ENCODE measurements at regions not wholly inside any gene's neighbourhood (a gene's known extent, or its start where the extent isn't known, plus 50 kb on each side); places are given as distances from the start of the nearest gene placed in this dataset.
"Not testable (repeated sequence)": the region's sequence is repeated elsewhere in the genome, so short reads cannot be mapped to it uniquely, and the experiment has no call there.

- no peak for DNase-seq
Measured at GRCh38 chr13:60887711-60888110, 490.7 kb downstream of the TDRD3 start.

- DNase-seq, result no peak
Measured at GRCh38 chr13:60881507-60881906, 484.5 kb downstream of the TDRD3 start.

- no peak for DNase-seq
Measured at GRCh38 chr13:60873116-60873515, 476.1 kb downstream of the TDRD3 start.

- no peak for DNase-seq
Measured at GRCh38 chr13:60869941-60870613, 473.1 kb downstream of the TDRD3 start.

GRCh38 chr13:60869225-60869624 lies 472.2 kb downstream of the TDRD3 start:
- no peak for DNase-seq

GRCh38 chr13:60862036-60862435 lies 465.0 kb downstream of the TDRD3 start:
- no peak for DNase-seq

- DNase-seq, result no peak
Measured at GRCh38 chr13:60857698-60858097, 460.7 kb downstream of the TDRD3 start.

GRCh38 chr13:60852886-60853285 lies 455.9 kb downstream of the TDRD3 start:
- DNase-seq, result no peak

GRCh38 chr13:60851378-60851777 lies 454.4 kb downstream of the TDRD3 start:
- DNase-seq, result no peak

- DNase-seq, result no peak
Measured at GRCh38 chr13:60850526-60850925, 453.5 kb downstream of the TDRD3 start.

GRCh38 chr13:60838581-60838980 lies 441.6 kb downstream of the TDRD3 start:
- DNase-seq, result no peak

- DNase-seq, result no peak
Measured at GRCh38 chr13:60837806-60838205, 440.8 kb downstream of the TDRD3 start.

- DNase-seq, result no peak
Measured at GRCh38 chr13:60836821-60837220, 439.8 kb downstream of the TDRD3 start.

GRCh38 chr13:60811581-60811980 lies 414.6 kb downstream of the TDRD3 start:
- DNase-seq, result no peak

GRCh38 chr13:60805640-60806039 lies 408.6 kb downstream of the TDRD3 start:
- not testable (repeated sequence) for DNase-seq

GRCh38 chr13:60798503-60798902 lies 401.5 kb downstream of the TDRD3 start:
- no peak for DNase-seq

GRCh38 chr13:60797112-60797511 lies 400.1 kb downstream of the TDRD3 start:
- no peak for DNase-seq

- no peak for DNase-seq
Measured at GRCh38 chr13:60794751-60795150, 397.7 kb downstream of the TDRD3 start.

GRCh38 chr13:60790620-60791019 lies 393.6 kb downstream of the TDRD3 start:
- no peak for DNase-seq

GRCh38 chr13:60788156-60788829 lies 391.3 kb downstream of the TDRD3 start:
- no peak for DNase-seq

GRCh38 chr13:60787083-60787482 lies 390.1 kb downstream of the TDRD3 start:
- no peak for DNase-seq

- no peak for DNase-seq
Measured at GRCh38 chr13:60772726-60773125, 375.7 kb downstream of the TDRD3 start.

GRCh38 chr13:60765700-60766411 lies 368.8 kb downstream of the TDRD3 start:
- DNase-seq, result no peak

GRCh38 chr13:60759499-60759898 lies 362.5 kb downstream of the TDRD3 start:
- DNase-seq, result no peak
